SK-N-MC (cell line): ENCODE measurements at regions not wholly inside any gene's neighbourhood (a gene's known extent, or its start where the extent isn't known, plus 50 kb on each side); places are given as distances from the start of the nearest gene placed in this dataset.

Source experiments
- DNase-seq: peaks from one replicate; pipeline ENCODE4 v3.0.0-alpha.2; 2011; ENCODE audit warnings: low read depth, low spot score
- H3K27ac ChIP-seq: fragments of 200-600 bp; sonication (generic); 2 replicates; pipeline ENCODE4 v1.5.1; 2016; ENCODE audit warnings: mixed run types
- H3K36me3 ChIP-seq: fragments of 200-600 bp; sonication (generic); 2 replicates; pipeline ENCODE4 v1.6.1; 2017; ENCODE audit warnings: antibody characterized with exemption, low read length, mixed read lengths; ENCODE audit not compliant: insufficient read depth
- H3K4me3 ChIP-seq: fragments of 200-600 bp; sonication (generic); 2 replicates; pipeline ENCODE4 v1.5.1; 2016
- H3K9ac ChIP-seq: fragments of 200-600 bp; sonication (generic); 2 replicates; pipeline ENCODE4 v1.8.0; 2017; ENCODE audit warnings: mixed run types, mixed read lengths; ENCODE audit not compliant: insufficient read length
- H3K9me3 ChIP-seq: fragments of 200-600 bp; sonication (generic); 2 replicates; pipeline ENCODE4 v1.6.1; 2017; ENCODE audit warnings: low read depth, mild to moderate bottlenecking, antibody characterized with exemption, low read length, moderate library complexity, mixed read lengths
- EZH2 ChIP-seq: fragments of 200-600 bp; sonication (generic); IDR thresholded peaks from one replicate; pipeline ENCODE4 v1.6.1; 2017; ENCODE audit warnings: antibody characterized with exemption
- FOXP2 ChIP-seq: optimal IDR thresholded peaks from 2 replicates; pipeline ENCODE3; 2011; ENCODE audit warnings: mild to moderate bottlenecking, moderate library complexity; ENCODE audit not compliant: insufficient read depth; ENCODE audit errors: extremely low read length, control extremely low read depth
- POLR2AphosphoS5 ChIP-seq: IDR thresholded peaks from 2 replicates; pipeline ENCODE4 v1.6.1; 2012; ENCODE audit warnings: mild to moderate bottlenecking, low read depth, low read length, borderline replicate concordance

DNA sequence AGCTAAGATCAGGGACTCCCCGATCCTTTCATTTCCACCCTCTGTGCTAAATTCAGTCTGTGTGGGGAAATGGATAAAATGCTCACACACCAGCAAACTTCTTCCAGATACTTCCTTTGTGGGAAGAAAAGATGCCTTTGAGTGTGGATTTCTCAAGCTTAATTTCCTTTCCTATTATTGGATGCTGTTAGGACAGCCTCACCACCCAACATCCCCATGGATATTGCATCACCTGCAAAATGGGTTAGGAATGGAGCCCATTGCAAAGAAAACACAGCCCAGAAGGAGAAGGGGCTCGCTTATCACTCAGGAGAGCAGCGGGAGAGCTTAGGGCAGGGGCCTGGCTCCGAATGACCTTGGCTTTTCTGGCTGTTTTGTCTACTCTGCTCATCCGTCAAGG, 272.2 kb downstream of the CDC5L start:
- Histone ChIP-seq H3K9ac (no peak overlapping the region), H3K9me3 (no peaks in the 10 kb centered on the region), H3K27ac (no peak overlapping the region), H3K36me3 (no peaks in the 10 kb centered on the region), H3K4me3 (no peak overlapping the region)
- DNase-seq: no peak
- TF ChIP-seq FOXP2 (no peak), EZH2 (no peak), POLR2AphosphoS5 (no peak)

DNA sequence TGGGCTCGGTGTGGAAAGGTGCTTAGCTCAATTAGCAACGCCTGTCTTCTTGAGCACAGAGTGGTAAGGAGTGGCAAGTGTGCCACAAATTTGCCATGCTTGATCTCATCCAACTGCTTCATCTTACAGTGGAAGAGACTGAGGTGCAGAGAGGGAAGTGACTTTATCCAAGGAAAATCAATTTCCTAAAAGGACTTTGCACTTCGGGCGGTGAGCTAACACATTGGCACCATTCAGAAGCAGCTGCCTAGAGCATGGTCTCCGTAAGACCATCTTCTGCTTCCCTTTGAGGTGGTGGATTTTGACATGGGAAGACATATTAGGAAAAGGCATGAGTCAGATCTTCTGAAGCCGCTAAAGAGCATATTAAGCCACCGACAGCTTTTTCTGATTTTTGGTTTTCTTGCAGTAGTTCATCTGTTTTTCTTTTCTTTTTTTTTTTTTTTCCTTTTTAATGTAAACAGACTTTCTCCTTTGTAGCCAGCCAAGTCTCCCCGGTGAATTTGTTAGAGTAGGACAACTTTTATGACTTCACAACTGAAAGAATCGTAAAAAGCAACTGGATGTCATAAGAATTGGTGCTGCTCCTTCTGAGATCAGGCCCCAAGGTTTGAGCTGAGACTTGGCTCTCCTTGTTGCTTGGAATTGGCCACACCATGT, 273.2 kb downstream of the CDC5L start:
- Histone ChIP-seq H3K4me3 (no peak overlapping the region), H3K9ac (no peak overlapping the region), H3K36me3 (no peaks in the 10 kb centered on the region), H3K27ac (no peak overlapping the region), H3K9me3 (no peaks in the 10 kb centered on the region)
- TF ChIP-seq POLR2AphosphoS5: no peak
- no peak for TF ChIP-seq EZH2
- TF ChIP-seq FOXP2: no peak
- DNase-seq: no peak

DNA sequence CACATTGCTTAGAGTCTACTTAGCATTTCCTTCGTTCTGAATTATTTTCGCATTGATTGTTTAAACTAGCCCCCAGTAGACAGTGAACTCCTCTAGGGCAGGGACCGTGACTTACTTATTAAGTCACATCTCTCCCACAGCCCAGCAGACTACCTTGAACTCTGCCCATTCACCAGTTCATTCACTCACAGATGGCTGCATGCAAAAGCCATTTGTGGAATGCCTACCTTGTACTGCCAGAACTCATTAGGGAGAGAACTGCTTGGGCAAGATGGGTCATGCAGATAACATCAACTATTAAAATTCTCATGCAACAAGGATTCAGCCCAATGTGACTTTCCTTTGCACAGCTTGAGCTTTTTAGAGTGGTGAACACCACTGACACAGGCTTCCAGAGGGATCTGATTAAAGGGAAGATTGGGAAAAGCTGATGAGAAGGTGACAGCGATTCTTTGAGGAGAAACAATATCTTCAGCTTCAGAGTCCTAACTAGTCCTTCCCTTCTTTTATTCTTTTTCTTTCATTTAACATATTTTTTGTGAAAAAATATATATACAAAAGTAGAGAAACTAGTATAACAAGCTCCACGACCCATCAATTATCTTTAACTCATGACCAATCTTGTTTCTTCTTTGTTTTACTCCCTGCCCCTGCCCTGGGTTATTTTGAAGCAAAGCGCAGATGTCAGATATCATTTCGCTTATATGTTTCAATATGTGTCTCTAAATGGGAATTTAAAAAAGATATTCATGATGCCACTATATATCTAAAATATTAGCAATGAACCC, 273.9 kb downstream of the CDC5L start:
- no peaks in the 10 kb centered on the region for H3K36me3 ChIP-seq
- no peak overlapping the region for H3K9ac ChIP-seq
- no peak for TF ChIP-seq EZH2
- no peak for TF ChIP-seq POLR2AphosphoS5
- TF ChIP-seq FOXP2: no peak
- DNase-seq: no peak
- H3K4me3 ChIP-seq: no peak overlapping the region
- no peak overlapping the region for H3K27ac ChIP-seq
- no peaks in the 10 kb centered on the region for H3K9me3 ChIP-seq

DNA sequence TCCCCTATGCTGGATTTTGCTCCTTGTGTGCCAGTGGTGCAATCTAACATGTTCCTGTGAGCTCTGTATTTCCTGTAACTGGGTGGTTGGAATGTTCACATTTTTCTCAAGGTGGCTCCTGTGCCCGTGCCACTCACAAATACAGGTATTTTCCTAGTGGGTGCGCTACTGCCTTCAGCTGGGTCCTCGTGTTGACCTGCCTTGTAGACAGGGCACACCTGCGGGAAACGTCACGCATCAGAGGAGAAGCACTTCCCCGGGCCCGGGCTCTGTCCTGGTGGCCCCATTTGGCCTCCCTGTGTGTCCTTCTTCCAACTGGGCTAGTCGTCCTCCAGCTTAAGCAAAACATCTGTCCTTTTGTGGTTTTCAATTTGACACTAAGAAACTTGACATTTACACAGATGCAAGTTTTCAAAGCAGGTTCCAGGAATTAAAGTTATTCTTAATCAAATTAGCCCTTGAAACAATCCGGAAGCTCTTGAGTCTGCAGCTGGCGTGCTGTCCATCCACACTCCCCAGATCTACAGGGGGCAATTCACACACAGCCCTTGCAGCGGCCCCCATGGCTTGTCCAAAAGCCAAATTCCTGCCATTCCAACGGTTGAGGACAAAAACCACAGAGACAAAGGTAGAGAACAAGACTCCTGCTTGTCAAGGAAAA, 275.1 kb downstream of the CDC5L start:
- no peak overlapping the region for H3K27ac ChIP-seq
- H3K36me3 ChIP-seq: no peaks in the 10 kb centered on the region
- no peak overlapping the region for H3K4me3 ChIP-seq
- no peak for DNase-seq
- no peaks in the 10 kb centered on the region for H3K9me3 ChIP-seq
- no peak for TF ChIP-seq EZH2
- no peak for TF ChIP-seq POLR2AphosphoS5
- H3K9ac ChIP-seq: no peak overlapping the region

DNA sequence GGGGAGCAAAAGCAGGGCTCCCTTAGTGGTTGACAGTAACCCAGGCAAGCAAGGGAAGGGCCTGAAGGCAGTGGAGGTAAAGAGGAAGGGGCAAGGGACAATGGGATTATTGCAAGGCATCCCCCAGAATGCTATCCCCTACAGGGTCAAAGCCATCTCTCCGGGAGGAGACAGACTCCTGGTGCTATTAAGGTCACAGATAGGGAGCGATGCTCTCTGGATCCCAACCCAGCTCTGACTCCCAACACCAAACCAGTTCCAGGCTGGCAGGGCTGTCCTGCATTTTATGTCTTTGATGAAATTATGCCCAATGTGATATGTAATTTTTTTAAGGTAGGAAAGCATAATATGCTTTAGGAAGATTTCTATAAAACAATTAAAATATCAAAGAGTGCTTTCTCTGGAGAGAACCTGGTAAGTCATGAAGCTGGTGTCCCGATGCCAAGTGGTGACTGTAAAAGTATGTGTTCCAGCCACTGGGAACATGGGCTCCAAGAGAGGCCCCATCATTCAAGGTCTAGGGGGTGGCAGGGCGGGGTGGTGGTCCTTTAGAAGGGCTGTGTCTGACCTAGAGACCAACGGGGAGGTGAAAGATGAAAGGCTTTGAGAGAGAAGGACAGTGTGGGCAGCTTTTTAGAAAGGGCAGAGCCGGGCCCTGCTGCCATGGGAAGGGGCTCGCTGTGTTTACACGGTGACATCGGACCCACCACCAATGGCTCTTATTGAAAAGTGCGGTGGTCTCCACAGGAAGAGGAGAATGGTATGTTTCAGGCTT, 276.5 kb downstream of the CDC5L start:
- TF ChIP-seq POLR2AphosphoS5 (no peak), EZH2 (no peak), FOXP2 (no peak)
- H3K9ac ChIP-seq: no peak overlapping the region
- H3K27ac ChIP-seq: no peak overlapping the region
- no peaks in the 10 kb centered on the region for H3K36me3 ChIP-seq
- DNase-seq: no peak
- no peak overlapping the region for H3K4me3 ChIP-seq
- no peaks in the 10 kb centered on the region for H3K9me3 ChIP-seq

DNA sequence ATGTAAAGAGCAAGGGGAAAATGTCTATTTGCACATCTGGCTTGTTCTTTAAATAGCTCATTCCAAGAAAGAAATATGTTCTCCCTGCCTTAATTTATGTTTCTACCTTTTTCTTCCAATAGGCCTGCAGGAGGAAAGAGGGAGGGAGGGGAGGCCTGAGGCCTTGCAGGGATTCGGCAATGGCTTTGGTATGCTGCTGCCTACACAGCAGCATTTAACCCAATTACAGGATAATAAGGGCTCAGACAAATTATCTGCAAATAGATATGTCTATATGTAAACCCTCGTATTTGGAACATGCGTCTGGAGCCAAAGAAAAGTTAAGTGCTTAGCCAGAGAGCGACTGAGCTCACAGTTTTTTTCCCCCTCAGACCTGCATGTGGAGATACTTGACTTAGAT, 277.2 kb downstream of the CDC5L start:
- Histone ChIP-seq H3K36me3 (no peaks in the 10 kb centered on the region), H3K9me3 (no peaks in the 10 kb centered on the region), H3K27ac (no peak overlapping the region), H3K4me3 (no peak overlapping the region), H3K9ac (no peak overlapping the region)
- no peak for DNase-seq
- TF ChIP-seq EZH2: no peak
- TF ChIP-seq POLR2AphosphoS5: no peak
- TF ChIP-seq FOXP2: no peak

DNA sequence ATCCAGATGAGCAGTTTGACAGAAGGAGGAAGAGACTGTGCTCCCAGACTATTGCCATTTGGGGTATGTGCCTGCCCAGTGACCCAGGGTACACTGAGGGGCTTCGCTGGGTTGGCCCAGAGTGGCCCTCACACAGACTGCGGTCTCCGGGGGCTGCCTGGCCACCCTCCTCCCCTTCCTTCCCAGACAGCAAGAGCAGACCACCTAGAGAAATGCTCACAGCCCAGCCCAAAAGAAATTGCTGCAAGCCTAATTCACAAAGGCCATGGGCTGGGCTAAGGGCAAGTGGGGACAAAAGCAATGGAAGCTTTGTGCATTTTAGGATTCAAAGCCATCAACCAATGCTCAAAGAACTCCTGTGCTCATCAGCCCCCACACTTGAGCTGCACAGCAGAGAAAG, 277.6 kb downstream of the CDC5L start:
- Histone ChIP-seq H3K9ac (no peak overlapping the region), H3K4me3 (no peak overlapping the region), H3K36me3 (no peaks in the 10 kb centered on the region), H3K27ac (no peak overlapping the region), H3K9me3 (no peaks in the 10 kb centered on the region)
- TF ChIP-seq FOXP2 (no peak), EZH2 (no peak), POLR2AphosphoS5 (no peak)
- no peak for DNase-seq

DNA sequence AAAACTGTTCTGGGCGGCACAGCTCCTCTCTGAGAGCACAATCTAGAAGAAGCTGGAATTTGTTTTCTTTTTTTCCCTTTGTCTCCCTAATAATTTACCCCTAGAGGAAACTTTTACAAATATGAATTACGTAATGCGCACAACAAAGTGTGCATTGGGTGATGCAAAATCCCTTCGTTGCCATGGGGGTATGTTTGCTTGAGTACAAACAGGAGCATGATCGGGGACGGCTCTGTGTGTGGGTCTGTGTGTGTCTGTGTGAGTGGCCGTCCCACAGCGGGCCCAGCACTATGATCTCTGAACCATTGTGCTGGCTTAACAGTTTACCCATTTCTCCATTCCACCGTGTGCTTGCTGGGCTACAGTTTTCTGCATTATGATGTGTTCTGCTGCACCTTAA, 278.2 kb downstream of the CDC5L start:
- Histone ChIP-seq H3K9me3 (no peaks in the 10 kb centered on the region), H3K4me3 (no peak overlapping the region), H3K9ac (no peak overlapping the region), H3K36me3 (no peaks in the 10 kb centered on the region), H3K27ac (no peak overlapping the region)
- DNase-seq: no peak
- no peak for TF ChIP-seq POLR2AphosphoS5
- no peak for TF ChIP-seq EZH2
- no peak for TF ChIP-seq FOXP2
